Body of pancreas (tissue), 4 donors: ENCODE measurements at regions not wholly inside any gene's neighbourhood (a gene's known extent, or its start where the extent isn't known, plus 50 kb on each side); places are given as distances from the start of the nearest gene placed in this dataset.

Experiments
- CTCF ChIP-seq, 7 experiments: fragments of 450-650 bp in 4 of 7; fragments of 200-600 bp in 3 of 7; sonication (generic) in 3 of 7; IDR thresholded peaks; one replicate each; pipeline ENCODE4 v1.5.1; 2016 to 2019; ENCODE audit warnings: antibody characterized with exemption in 7 of 7
- POLR2A ChIP-seq, 3 donors: fragments of 450-650 bp; IDR thresholded peaks; one replicate each; pipeline ENCODE4 v1.6.1; 2016; ENCODE audit warnings: antibody characterized with exemption in 3 of 3, mild to moderate bottlenecking in 2 of 3

- no peak for TF ChIP-seq CTCF (IDR thresholded peaks at IDR 0.05)
- no peak for TF ChIP-seq POLR2A (IDR thresholded peaks at IDR 0.05)
Measured at GRCh38 chr16:73515616-73516015, 467.7 kb upstream of the ZFHX3 start.
